Loucy (cell line): ENCODE measurements at regions not wholly inside any gene's neighbourhood (a gene's known extent, or its start where the extent isn't known, plus 50 kb on each side); places are given as distances from the start of the nearest gene placed in this dataset.

Experiments
- H2AFZ ChIP-seq: fragments of 200-600 bp; sonication (generic); 2 replicates; pipeline ENCODE4 v1.6.0; 2016; ENCODE audit warnings: antibody characterized with exemption, mild to moderate bottlenecking, low read length, moderate library complexity
- H3F3A ChIP-seq: fragments of 200-600 bp; 2 replicates; pipeline ENCODE4 v1.6.0; 2016; ENCODE audit warnings: antibody characterized with exemption, low read depth, mild to moderate bottlenecking
- H3K27me3 ChIP-seq: fragments of 200-600 bp; sonication (generic); 2 replicates; pipeline ENCODE4 v1.6.1; 2014; ENCODE audit warnings: low read length, mild to moderate bottlenecking; ENCODE audit not compliant: insufficient read depth, poor library complexity, severe bottlenecking
- H3K36me3 ChIP-seq: fragments of 200-600 bp; sonication (generic); 2 replicates; pipeline ENCODE4 v1.6.1; 2016; ENCODE audit warnings: low read length; ENCODE audit not compliant: insufficient read depth
- H3K4me1 ChIP-seq: fragments of 200-600 bp; sonication (generic); 2 replicates; pipeline ENCODE4 v1.5.1; 2014; ENCODE audit warnings: low read length, mild to moderate bottlenecking; ENCODE audit not compliant: insufficient read depth, poor library complexity, severe bottlenecking
- H3K4me2 ChIP-seq: fragments of 200-600 bp; sonication (generic); 2 replicates; pipeline ENCODE4 v1.6.0; 2014; ENCODE audit warnings: antibody characterized with exemption, low read length, low read depth, mild to moderate bottlenecking; ENCODE audit not compliant: poor library complexity, severe bottlenecking
- H3K4me3 ChIP-seq: fragments of 200-600 bp; sonication (generic); 2 replicates; pipeline ENCODE4 v1.5.1; 2014; ENCODE audit warnings: low read length, mild to moderate bottlenecking, mixed read lengths; ENCODE audit not compliant: poor library complexity, severe bottlenecking
- H3K79me2 ChIP-seq: fragments of 200-600 bp; sonication (generic); 2 replicates; pipeline ENCODE4 v1.6.1; 2014; ENCODE audit warnings: low read length; ENCODE audit not compliant: insufficient read depth
- H3K9ac ChIP-seq: fragments of 200-600 bp; sonication (generic); 2 replicates; pipeline ENCODE4 v1.6.0; 2014; ENCODE audit warnings: mild to moderate bottlenecking, low read depth, low read length, moderate library complexity; ENCODE audit not compliant: poor library complexity, severe bottlenecking
- H3K9me2 ChIP-seq: fragments of 200-600 bp; sonication (generic); replicated peaks from 2 replicates; pipeline ENCODE4 v1.6.1; 2016; ENCODE audit warnings: low read depth, low read length, mixed read lengths
- H3K9me3 ChIP-seq: fragments of 200-600 bp; sonication (generic); 2 replicates; pipeline ENCODE4 v1.6.1; 2014; ENCODE audit warnings: mild to moderate bottlenecking, antibody characterized with exemption, low read length, low read depth; ENCODE audit not compliant: insufficient read depth
- H4K20me1 ChIP-seq: fragments of 200-600 bp; sonication (generic); 2 replicates; pipeline ENCODE4 v1.6.0; 2014; ENCODE audit warnings: antibody characterized with exemption, low read length, mild to moderate bottlenecking; ENCODE audit not compliant: insufficient read depth, poor library complexity, severe bottlenecking
- CTCF ChIP-seq: fragments of 200-600 bp; sonication (generic); conservative IDR thresholded peaks from 2 replicates; pipeline ENCODE4 v1.5.1; 2014; ENCODE audit warnings: mild to moderate bottlenecking, antibody characterized with exemption, low read length
- EZH2phosphoT487 ChIP-seq: fragments of 200-600 bp; IDR thresholded peaks from 2 replicates; pipeline ENCODE4 v1.6.1; 2018; ENCODE audit warnings: antibody characterized with exemption, mild to moderate bottlenecking, moderate library complexity, borderline replicate concordance

GRCh38 chr2:18336975-18337374, 223.5 kb downstream of the RDH14 start:
- no peak overlapping the region for H3K9ac ChIP-seq
- TF ChIP-seq CTCF (no peak), EZH2phosphoT487 (no peak)
- no peaks in the 10 kb centered on the region for H4K20me1 ChIP-seq
- H3K36me3 ChIP-seq: no peaks in the 10 kb centered on the region
- H3K27me3 ChIP-seq: no peaks in the 10 kb centered on the region
- no peaks in the 10 kb centered on the region for H3K79me2 ChIP-seq
- no peak overlapping the region for H2AFZ ChIP-seq
- H3K4me3 ChIP-seq: no peak overlapping the region
- peak overlapping the region; percentile 38 for H3K4me2 ChIP-seq
- H3K4me1 ChIP-seq: peaks cover 31% of the 10 kb centered on the region
- H3K9me3 ChIP-seq: no peaks in the 10 kb centered on the region
- no peaks in the 10 kb centered on the region for H3F3A ChIP-seq
- no peaks in the 10 kb centered on the region for H3K9me2 ChIP-seq

GRCh38 chr2:18332477-18332876, 228.0 kb downstream of the RDH14 start:
- H3K4me1 ChIP-seq: peaks cover 14% of the 10 kb centered on the region
- no peak overlapping the region for H3K4me3 ChIP-seq
- H3K9me2 ChIP-seq: no peaks in the 10 kb centered on the region
- H3K36me3 ChIP-seq: no peaks in the 10 kb centered on the region
- H4K20me1 ChIP-seq: no peaks in the 10 kb centered on the region
- no peak overlapping the region for H2AFZ ChIP-seq
- H3K4me2 ChIP-seq: no peak overlapping the region
- H3K9ac ChIP-seq: no peak overlapping the region
- no peak for TF ChIP-seq CTCF
- TF ChIP-seq EZH2phosphoT487: no peak
- no peaks in the 10 kb centered on the region for H3K27me3 ChIP-seq
- no peaks in the 10 kb centered on the region for H3F3A ChIP-seq
- no peaks in the 10 kb centered on the region for H3K9me3 ChIP-seq
- H3K79me2 ChIP-seq: no peaks in the 10 kb centered on the region

GRCh38 chr2:18325118-18325517, 235.3 kb downstream of the RDH14 start:
- no peaks in the 10 kb centered on the region for H3F3A ChIP-seq
- H3K27me3 ChIP-seq: no peaks in the 10 kb centered on the region
- no peaks in the 10 kb centered on the region for H3K9me2 ChIP-seq
- no peaks in the 10 kb centered on the region for H4K20me1 ChIP-seq
- H3K79me2 ChIP-seq: no peaks in the 10 kb centered on the region
- TF ChIP-seq EZH2phosphoT487: no peak
- no peak for TF ChIP-seq CTCF
- no peak overlapping the region for H3K4me3 ChIP-seq
- H2AFZ ChIP-seq: no peak overlapping the region
- no peak overlapping the region for H3K4me2 ChIP-seq
- no peak overlapping the region for H3K9ac ChIP-seq
- H3K36me3 ChIP-seq: no peaks in the 10 kb centered on the region
- no peaks in the 10 kb centered on the region for H3K9me3 ChIP-seq
- no peaks in the 10 kb centered on the region for H3K4me1 ChIP-seq
